OCI-LY3 (cell line): ENCODE measurements at regions not wholly inside any gene's neighbourhood (a gene's known extent, or its start where the extent isn't known, plus 50 kb on each side); places are given as distances from the start of the nearest gene placed in this dataset.

ENCODE experiments used
- EZH2phosphoT487 ChIP-seq: fragments of 200-600 bp; shearing (Covaris generic); IDR thresholded peaks from 2 replicates; pipeline ENCODE4 v1.6.1; 2018; ENCODE audit warnings: antibody characterized with exemption, mixed run types, low read depth
- TF ChIP-seq, protein P1 (sequence below): fragments of 200-600, 300-600 bp; sonication (generic); IDR thresholded peaks from 2 replicates; pipeline ENCODE4 v1.5.1; 2014; ENCODE audit warnings: antibody characterized with exemption, low read length, low read depth

DNA sequence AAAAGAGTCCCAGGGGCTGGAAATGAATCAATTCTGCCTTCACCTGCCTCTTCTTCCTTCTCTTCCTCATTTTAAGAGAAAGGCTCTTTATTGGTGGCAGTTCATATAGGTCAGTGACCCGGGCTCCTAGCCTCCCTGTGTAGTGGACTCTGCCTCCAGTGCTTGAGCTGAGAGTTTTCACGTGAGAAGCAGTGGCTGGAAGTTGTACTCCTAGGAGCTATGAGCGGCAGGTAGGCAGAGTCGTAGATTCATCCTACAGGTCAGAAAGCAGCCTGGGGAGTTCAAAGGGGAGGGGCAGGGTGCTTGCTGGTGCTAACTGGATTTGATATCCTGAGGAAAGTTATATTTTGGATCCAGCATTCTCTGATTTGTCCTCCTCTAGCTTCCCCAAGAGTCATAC is 101.1 kb downstream of the RPLP1 start:
- TF ChIP-seq, protein P1, sequence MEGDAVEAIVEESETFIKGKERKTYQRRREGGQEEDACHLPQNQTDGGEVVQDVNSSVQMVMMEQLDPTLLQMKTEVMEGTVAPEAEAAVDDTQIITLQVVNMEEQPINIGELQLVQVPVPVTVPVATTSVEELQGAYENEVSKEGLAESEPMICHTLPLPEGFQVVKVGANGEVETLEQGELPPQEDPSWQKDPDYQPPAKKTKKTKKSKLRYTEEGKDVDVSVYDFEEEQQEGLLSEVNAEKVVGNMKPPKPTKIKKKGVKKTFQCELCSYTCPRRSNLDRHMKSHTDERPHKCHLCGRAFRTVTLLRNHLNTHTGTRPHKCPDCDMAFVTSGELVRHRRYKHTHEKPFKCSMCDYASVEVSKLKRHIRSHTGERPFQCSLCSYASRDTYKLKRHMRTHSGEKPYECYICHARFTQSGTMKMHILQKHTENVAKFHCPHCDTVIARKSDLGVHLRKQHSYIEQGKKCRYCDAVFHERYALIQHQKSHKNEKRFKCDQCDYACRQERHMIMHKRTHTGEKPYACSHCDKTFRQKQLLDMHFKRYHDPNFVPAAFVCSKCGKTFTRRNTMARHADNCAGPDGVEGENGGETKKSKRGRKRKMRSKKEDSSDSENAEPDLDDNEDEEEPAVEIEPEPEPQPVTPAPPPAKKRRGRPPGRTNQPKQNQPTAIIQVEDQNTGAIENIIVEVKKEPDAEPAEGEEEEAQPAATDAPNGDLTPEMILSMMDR, result no peak
- no peak for TF ChIP-seq EZH2phosphoT487
